Hematopoietic multipotent progenitor cell treated with erythropoietin and hydrocortisone succinate and interleukin-3 and kit ligand, for 4 days (in vitro differentiated cells): ENCODE measurements at regions not wholly inside any gene's neighbourhood (a gene's known extent, or its start where the extent isn't known, plus 50 kb on each side); places are given as distances from the start of the nearest gene placed in this dataset.

Source experiments
- DNase-seq: peaks from one replicate; pipeline ENCODE4 v3.0.0-alpha.2; 2015

DNA sequence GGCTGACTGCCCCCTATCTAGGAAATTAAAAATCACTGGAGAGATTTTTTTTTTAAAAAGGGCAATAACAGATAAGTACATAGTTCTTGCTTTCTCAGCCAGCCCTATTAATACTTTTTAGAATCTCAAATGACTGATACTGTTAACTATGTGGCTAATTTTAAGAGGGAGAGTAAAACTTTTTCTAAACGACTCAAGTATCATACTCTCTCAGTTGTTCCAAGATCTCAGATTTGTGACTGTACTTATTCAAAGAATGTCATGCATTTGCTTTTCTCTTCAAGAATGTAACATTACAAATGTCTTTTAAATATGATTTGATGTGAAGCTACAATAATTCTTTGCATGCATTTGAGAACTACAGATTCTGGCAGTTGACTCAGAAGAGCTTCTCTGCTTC is 55.4 kb upstream of the RAB11FIP2 start:
- no peak for DNase-seq

DNA sequence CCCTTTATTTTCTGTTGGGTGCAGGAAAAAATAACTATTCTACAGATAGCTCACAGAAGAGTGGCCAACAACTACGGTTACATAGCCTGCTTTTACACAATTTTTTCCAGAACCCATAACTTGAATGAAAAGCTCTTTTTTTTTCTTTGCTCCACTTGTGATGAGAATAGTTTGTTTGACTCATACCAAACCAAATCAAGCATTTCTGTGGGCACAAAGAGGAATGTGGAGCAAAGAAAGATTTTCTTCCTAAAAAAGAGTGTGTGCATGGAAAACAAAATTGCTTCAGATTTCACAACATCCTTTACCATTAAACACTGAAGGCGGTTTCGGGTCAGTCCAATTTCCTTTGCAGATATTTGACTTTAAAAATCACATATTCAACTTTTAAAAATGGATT is 54.8 kb upstream of the RAB11FIP2 start:
- DNase-seq: no peak
